ENCODE measurements at regions not wholly inside any gene's neighbourhood (a gene's known extent, or its start where the extent isn't known, plus 50 kb on each side); places are given as distances from the start of the nearest gene placed in this dataset.

GRCh38 chr4:80145739-80146138 is 51.6 kb upstream of the PRDM8 start:
- ATAC-seq (no peak), DNase-seq (no peak)
- H3K4me1 Mint-ChIP-seq (ENCODE audit: low read depth): peaks cover 24% of the 10 kb centered on the region
- H3K36me3 Mint-ChIP-seq (ENCODE audit: insufficient read depth): no peaks in the 10 kb centered on the region
- no peaks in the 10 kb centered on the region for H3K27me3 Mint-ChIP-seq (ENCODE audit: low read depth)
- no peak overlapping the region for H3K4me3 Mint-ChIP-seq
- no peaks in the 10 kb centered on the region for H3K9me3 Mint-ChIP-seq

- Mint-ChIP-seq H3K9me3 (no peaks in the 10 kb centered on the region), H3K4me1 (ENCODE audit: low read depth) (peaks cover 30% of the 10 kb centered on the region), H3K4me3 (no peak overlapping the region), H3K27me3 (ENCODE audit: low read depth) (no peaks in the 10 kb centered on the region), H3K36me3 (ENCODE audit: insufficient read depth) (no peaks in the 10 kb centered on the region)
- ATAC-seq: no peak
- DNase-seq: no peak
These were observed 52.4 kb upstream of the PRDM8 start for GRCh38 chr4:80144676-80145470.

GRCh38 chr4:80143307-80143679 is 54.0 kb upstream of the PRDM8 start:
- H3K4me1 Mint-ChIP-seq (ENCODE audit: low read depth): peaks cover 45% of the 10 kb centered on the region
- H3K27me3 Mint-ChIP-seq (ENCODE audit: low read depth): no peaks in the 10 kb centered on the region
- H3K9me3 Mint-ChIP-seq: no peaks in the 10 kb centered on the region
- ATAC-seq (no peak), DNase-seq (no peak)
- H3K4me3 Mint-ChIP-seq: no peak overlapping the region
- no peaks in the 10 kb centered on the region for H3K36me3 Mint-ChIP-seq (ENCODE audit: insufficient read depth)

- peaks cover 52% of the 10 kb centered on the region for H3K4me1 Mint-ChIP-seq (ENCODE audit: low read depth)
- no peaks in the 10 kb centered on the region for H3K9me3 Mint-ChIP-seq
- DNase-seq (no peak), ATAC-seq (no peak)
- H3K27me3 Mint-ChIP-seq (ENCODE audit: low read depth): no peaks in the 10 kb centered on the region
- H3K4me3 Mint-ChIP-seq: no peak overlapping the region
- no peaks in the 10 kb centered on the region for H3K36me3 Mint-ChIP-seq (ENCODE audit: insufficient read depth)
These were observed 54.7 kb upstream of the PRDM8 start for GRCh38 chr4:80142394-80143306.

DNA sequence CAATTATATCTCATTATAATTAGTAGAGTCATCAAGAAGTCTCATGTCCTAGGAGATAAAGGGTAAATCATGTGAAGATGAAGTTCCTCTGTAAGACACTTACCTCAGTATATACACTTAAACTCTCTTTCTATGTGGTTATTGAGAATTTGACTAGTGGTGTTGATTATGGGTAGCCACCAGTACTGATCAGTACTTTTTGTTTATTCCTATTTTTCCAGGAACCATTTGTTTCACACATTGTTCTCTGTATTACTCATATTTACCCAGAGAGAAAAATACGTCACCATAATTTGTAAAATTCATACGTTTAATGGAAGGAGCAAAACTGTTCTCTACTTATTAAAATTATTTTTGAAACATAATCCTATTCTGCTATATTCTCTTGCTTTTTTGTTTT is 55.8 kb upstream of the PRDM8 start:
- DNase-seq (no peak), ATAC-seq (no peak)
- H3K4me3 Mint-ChIP-seq: no peak overlapping the region
- H3K36me3 Mint-ChIP-seq (ENCODE audit: insufficient read depth): no peaks in the 10 kb centered on the region
- peaks cover 55% of the 10 kb centered on the region for H3K4me1 Mint-ChIP-seq (ENCODE audit: low read depth)
- no peaks in the 10 kb centered on the region for H3K27me3 Mint-ChIP-seq (ENCODE audit: low read depth)
- no peaks in the 10 kb centered on the region for H3K9me3 Mint-ChIP-seq

DNA sequence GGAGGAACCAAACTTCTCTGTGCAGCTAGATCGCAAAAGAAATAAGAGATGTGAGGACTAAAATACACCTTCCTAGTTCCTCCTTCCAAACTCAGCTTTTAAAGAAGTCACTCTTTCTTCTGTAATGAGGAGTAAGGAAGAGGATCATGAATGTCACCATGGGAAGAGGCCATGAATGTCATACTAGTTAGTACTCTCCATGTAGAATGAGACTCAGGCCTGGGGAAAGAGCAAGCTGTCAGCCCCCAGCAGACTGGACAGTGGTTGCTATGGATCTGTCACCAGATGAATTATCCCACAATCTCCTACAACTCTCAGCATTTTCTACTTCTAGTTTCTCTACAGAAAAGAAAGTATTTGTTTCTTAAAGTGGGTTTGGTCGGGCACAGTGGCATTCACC is 57.1 kb upstream of the PRDM8 start:
- ATAC-seq: no peak
- Mint-ChIP-seq H3K36me3 (ENCODE audit: insufficient read depth) (no peaks in the 10 kb centered on the region), H3K27me3 (ENCODE audit: low read depth) (no peaks in the 10 kb centered on the region), H3K4me1 (ENCODE audit: low read depth) (peaks cover 57% of the 10 kb centered on the region), H3K9me3 (no peaks in the 10 kb centered on the region), H3K4me3 (no peak overlapping the region)
- DNase-seq: no peak

DNA sequence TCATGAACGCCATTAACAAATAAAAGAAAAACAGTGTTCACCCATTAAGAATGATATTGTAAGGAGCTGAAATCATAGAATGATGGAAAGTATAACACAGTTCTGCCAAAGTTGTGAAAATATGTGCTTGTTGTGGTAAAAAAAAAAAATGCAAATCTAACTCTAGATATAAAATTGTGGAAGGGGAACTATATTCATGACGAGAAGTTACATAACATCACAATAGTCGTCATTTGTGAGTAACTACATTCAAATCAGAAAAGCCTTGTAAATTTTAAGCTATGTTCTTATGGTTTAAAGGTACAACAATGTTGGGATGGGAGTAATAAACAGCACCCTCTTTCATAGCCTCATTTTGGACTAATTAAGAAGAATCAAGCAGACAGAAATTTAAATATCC is 57.6 kb upstream of the PRDM8 start:
- Mint-ChIP-seq H3K27me3 (ENCODE audit: low read depth) (no peaks in the 10 kb centered on the region), H3K4me1 (ENCODE audit: low read depth) (peaks cover 58% of the 10 kb centered on the region), H3K36me3 (ENCODE audit: insufficient read depth) (no peaks in the 10 kb centered on the region), H3K9me3 (no peaks in the 10 kb centered on the region), H3K4me3 (no peak overlapping the region)
- ATAC-seq: no peak
- DNase-seq: no peak

DNA sequence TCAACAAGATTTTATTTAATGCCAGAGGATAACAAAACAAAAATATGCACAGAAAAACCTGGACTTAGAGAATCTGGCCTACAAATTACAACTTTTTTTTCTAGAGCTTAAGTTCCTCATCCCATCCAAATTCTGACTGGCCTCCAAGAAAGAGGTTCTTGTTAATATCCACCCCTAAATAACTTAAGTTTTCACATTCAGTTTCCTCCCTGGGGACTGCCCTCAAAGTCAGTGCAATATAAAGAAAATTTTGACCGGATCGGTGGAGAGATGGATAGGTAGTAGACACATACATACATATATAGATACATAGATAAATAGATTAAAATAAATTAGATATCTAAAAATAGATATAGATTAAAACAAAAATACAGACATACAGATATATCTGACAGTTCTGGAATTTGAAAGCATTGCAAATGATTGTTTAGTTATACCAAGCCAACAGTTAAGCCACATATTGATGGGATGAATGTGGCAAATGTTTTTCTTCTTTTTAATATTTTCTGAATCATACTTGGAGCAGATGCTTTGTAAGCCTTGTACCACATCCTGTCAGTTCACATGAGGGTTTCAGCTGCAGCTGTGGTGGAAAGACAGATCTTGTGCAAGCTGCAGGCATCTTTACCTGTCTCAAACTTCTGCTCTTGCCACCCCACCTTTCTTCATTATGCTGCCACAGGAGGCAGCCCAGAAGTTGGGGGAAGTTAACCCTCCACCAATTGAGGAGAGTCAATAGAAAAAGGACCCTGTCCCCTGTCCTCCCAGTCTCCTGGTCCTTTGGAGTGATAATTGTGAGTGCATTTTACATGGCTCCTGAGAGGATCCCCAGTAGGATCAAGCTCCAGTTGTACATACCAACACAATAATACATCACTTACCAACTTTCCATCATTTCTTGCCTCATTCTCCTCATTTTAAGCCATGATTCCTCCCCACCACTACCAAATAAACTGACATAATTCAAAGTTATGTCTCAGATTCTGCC is 58.5 kb upstream of the PRDM8 start:
- ATAC-seq: peak; percentile 94 to 97
- peaks cover 58% of the 10 kb centered on the region for H3K4me1 Mint-ChIP-seq (ENCODE audit: low read depth)
- no peaks in the 10 kb centered on the region for H3K9me3 Mint-ChIP-seq
- no peaks in the 10 kb centered on the region for H3K36me3 Mint-ChIP-seq (ENCODE audit: insufficient read depth)
- no peaks in the 10 kb centered on the region for H3K27me3 Mint-ChIP-seq (ENCODE audit: low read depth)
- peak overlapping the region; percentile 58 for H3K4me3 Mint-ChIP-seq
- peak; percentile 42 for DNase-seq

- no peak for DNase-seq
- no peak for ATAC-seq
- Mint-ChIP-seq H3K36me3 (ENCODE audit: insufficient read depth) (no peaks in the 10 kb centered on the region), H3K9me3 (no peaks in the 10 kb centered on the region), H3K4me3 (peak overlapping the region; percentile 26), H3K27me3 (ENCODE audit: low read depth) (no peaks in the 10 kb centered on the region), H3K4me1 (ENCODE audit: low read depth) (peaks cover 48% of the 10 kb centered on the region)
These were observed 59.7 kb upstream of the PRDM8 start for GRCh38 chr4:80137631-80138030.

DNA sequence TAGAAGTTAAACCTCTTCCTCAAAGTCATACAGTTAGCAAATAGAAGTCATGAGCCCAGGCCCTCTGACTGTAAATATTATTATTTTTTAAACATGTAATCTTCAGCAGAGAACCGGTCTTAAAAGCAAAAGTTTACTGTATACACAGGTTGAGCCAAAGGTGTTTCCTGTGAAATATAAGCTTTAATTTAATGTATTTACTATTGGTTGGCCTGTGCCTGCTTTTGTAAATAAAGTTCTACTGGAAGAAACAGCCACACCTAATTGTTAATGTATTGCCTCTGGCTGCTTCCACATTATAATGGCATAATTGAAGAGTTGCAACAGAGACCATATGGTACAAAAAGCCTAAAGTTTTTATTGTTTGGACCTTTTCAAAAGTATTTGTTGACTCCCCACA is 61.0 kb upstream of the PRDM8 start:
- ATAC-seq (no peak), DNase-seq (no peak)
- peaks cover 38% of the 10 kb centered on the region for H3K4me1 Mint-ChIP-seq (ENCODE audit: low read depth)
- H3K27me3 Mint-ChIP-seq (ENCODE audit: low read depth): no peaks in the 10 kb centered on the region
- H3K9me3 Mint-ChIP-seq: no peaks in the 10 kb centered on the region
- no peak overlapping the region for H3K4me3 Mint-ChIP-seq
- H3K36me3 Mint-ChIP-seq (ENCODE audit: insufficient read depth): no peaks in the 10 kb centered on the region

GRCh38 chr4:80135702-80136058 is 61.6 kb upstream of the PRDM8 start:
- no peaks in the 10 kb centered on the region for H3K27me3 Mint-ChIP-seq (ENCODE audit: low read depth)
- no peak overlapping the region for H3K4me3 Mint-ChIP-seq
- H3K9me3 Mint-ChIP-seq: no peaks in the 10 kb centered on the region
- no peaks in the 10 kb centered on the region for H3K36me3 Mint-ChIP-seq (ENCODE audit: insufficient read depth)
- ATAC-seq (no peak), DNase-seq (no peak)
- peaks cover 37% of the 10 kb centered on the region for H3K4me1 Mint-ChIP-seq (ENCODE audit: low read depth)

DNA sequence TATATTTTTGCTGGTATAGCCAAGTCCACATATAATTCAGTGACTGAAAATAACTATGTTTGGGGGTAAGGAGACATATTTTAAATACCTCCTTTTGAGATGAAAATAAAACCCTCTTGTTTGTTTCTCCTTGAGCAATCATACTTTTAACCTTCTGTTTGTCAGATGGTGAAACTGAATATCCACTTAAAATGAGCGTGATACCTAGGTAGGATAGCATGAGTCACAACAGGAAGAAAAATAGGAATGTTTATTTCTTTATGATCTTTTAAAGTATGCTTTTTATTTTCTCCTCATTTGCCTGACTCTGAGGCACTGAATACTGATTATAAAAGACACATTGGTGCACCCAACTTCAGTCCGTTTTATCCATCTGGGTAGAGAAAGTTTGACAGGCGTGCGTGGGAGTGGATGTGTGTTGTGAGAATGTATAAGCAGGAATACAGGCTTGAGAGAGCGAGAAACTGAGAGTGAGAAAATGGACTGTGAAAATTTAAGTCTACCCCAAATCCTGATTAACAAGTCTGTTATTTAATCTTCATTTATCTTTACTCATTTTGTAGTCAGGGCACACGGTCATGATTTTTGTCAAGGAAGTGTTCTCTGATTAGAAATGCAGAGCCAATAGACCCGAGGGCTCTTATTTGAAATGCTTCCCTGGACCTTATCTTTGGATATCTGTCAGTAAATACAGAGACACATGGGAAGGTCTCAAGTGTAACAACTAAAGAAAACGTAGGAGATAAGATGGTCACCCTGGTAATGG is 62.1 kb upstream of the ANTXR2 start:
- Mint-ChIP-seq H3K4me3 (no peak overlapping the region), H3K36me3 (ENCODE audit: insufficient read depth) (no peaks in the 10 kb centered on the region), H3K9me3 (no peaks in the 10 kb centered on the region), H3K4me1 (ENCODE audit: low read depth) (peaks cover 33% of the 10 kb centered on the region), H3K27me3 (ENCODE audit: low read depth) (no peaks in the 10 kb centered on the region)
- DNase-seq (no peak), ATAC-seq (no peak)

GRCh38 chr4:80133240-80133783 is 60.3 kb upstream of the ANTXR2 start:
- H3K27me3 Mint-ChIP-seq (ENCODE audit: low read depth): no peaks in the 10 kb centered on the region
- peaks cover 31% of the 10 kb centered on the region for H3K4me1 Mint-ChIP-seq (ENCODE audit: low read depth)
- H3K9me3 Mint-ChIP-seq: no peaks in the 10 kb centered on the region
- no peaks in the 10 kb centered on the region for H3K36me3 Mint-ChIP-seq (ENCODE audit: insufficient read depth)
- H3K4me3 Mint-ChIP-seq: no peak overlapping the region
- no peak for DNase-seq
- no peak for ATAC-seq

All from activated T-cell treated with anti-CD3 and anti-CD28 coated beads, Interleukin-2, amount 50 U/mL, for 4 hours (primary cell).